ENCODE measurements at regions not wholly inside any gene's neighbourhood (a gene's known extent, or its start where the extent isn't known, plus 50 kb on each side); places are given as distances from the start of the nearest gene placed in this dataset.

- H3K36me3 Mint-ChIP-seq (ENCODE audit: unreplicated experiment): no peaks in the 10 kb centered on the region
- no peaks in the 10 kb centered on the region for H3K27me3 Mint-ChIP-seq (ENCODE audit: unreplicated experiment)
- TF ChIP-seq CTCF (IDR thresholded peaks at IDR 0.05; ENCODE audit: partially characterized antibody, unreplicated experiment): no peak
- no peaks in the 10 kb centered on the region for H3K9me3 Mint-ChIP-seq (ENCODE audit: unreplicated experiment)
- H3K4me3 Mint-ChIP-seq (ENCODE audit: unreplicated experiment): no peak overlapping the region
- no peak for DNase-seq
- H3K4me1 Mint-ChIP-seq (ENCODE audit: low read depth, unreplicated experiment): no peaks in the 10 kb centered on the region
- no peak overlapping the region for H3K27ac Mint-ChIP-seq (ENCODE audit: unreplicated experiment)
These were observed 348.6 kb downstream of the USP25 start for GRCh38 chr21:16078382-16078781.

GRCh38 chr21:16079830-16080229 is 350.0 kb downstream of the USP25 start:
- TF ChIP-seq CTCF (IDR thresholded peaks at IDR 0.05; ENCODE audit: partially characterized antibody, unreplicated experiment): no peak
- Mint-ChIP-seq H3K4me3 (ENCODE audit: unreplicated experiment) (no peak overlapping the region), H3K27ac (ENCODE audit: unreplicated experiment) (no peak overlapping the region), H3K4me1 (ENCODE audit: low read depth, unreplicated experiment) (no peaks in the 10 kb centered on the region), H3K9me3 (ENCODE audit: unreplicated experiment) (no peaks in the 10 kb centered on the region), H3K27me3 (ENCODE audit: unreplicated experiment) (no peaks in the 10 kb centered on the region), H3K36me3 (ENCODE audit: unreplicated experiment) (no peaks in the 10 kb centered on the region)
- DNase-seq: no peak

- Mint-ChIP-seq H3K27me3 (ENCODE audit: unreplicated experiment) (no peaks in the 10 kb centered on the region), H3K27ac (ENCODE audit: unreplicated experiment) (no peak overlapping the region), H3K36me3 (ENCODE audit: unreplicated experiment) (no peaks in the 10 kb centered on the region), H3K4me1 (ENCODE audit: low read depth, unreplicated experiment) (no peaks in the 10 kb centered on the region), H3K4me3 (ENCODE audit: unreplicated experiment) (no peak overlapping the region), H3K9me3 (ENCODE audit: unreplicated experiment) (no peaks in the 10 kb centered on the region)
- no peak for DNase-seq
- no peak for TF ChIP-seq CTCF (IDR thresholded peaks at IDR 0.05; ENCODE audit: partially characterized antibody, unreplicated experiment)
These were observed 351.5 kb downstream of the USP25 start for GRCh38 chr21:16081304-16081703.

- no peaks in the 10 kb centered on the region for H3K4me1 Mint-ChIP-seq (ENCODE audit: low read depth, unreplicated experiment)
- H3K27me3 Mint-ChIP-seq (ENCODE audit: unreplicated experiment): no peaks in the 10 kb centered on the region
- H3K27ac Mint-ChIP-seq (ENCODE audit: unreplicated experiment): no peak overlapping the region
- H3K36me3 Mint-ChIP-seq (ENCODE audit: unreplicated experiment): no peaks in the 10 kb centered on the region
- H3K9me3 Mint-ChIP-seq (ENCODE audit: unreplicated experiment): no peaks in the 10 kb centered on the region
- no peak overlapping the region for H3K4me3 Mint-ChIP-seq (ENCODE audit: unreplicated experiment)
- peak; percentile 72 for TF ChIP-seq CTCF (IDR thresholded peaks at IDR 0.05; ENCODE audit: partially characterized antibody, unreplicated experiment)
- no peak for DNase-seq
These were observed 352.4 kb downstream of the USP25 start for GRCh38 chr21:16082038-16082816.

- H3K4me3 Mint-ChIP-seq (ENCODE audit: unreplicated experiment): no peak overlapping the region
- TF ChIP-seq CTCF (IDR thresholded peaks at IDR 0.05; ENCODE audit: partially characterized antibody, unreplicated experiment): no peak
- H3K36me3 Mint-ChIP-seq (ENCODE audit: unreplicated experiment): no peaks in the 10 kb centered on the region
- no peak overlapping the region for H3K27ac Mint-ChIP-seq (ENCODE audit: unreplicated experiment)
- no peaks in the 10 kb centered on the region for H3K9me3 Mint-ChIP-seq (ENCODE audit: unreplicated experiment)
- DNase-seq: no peak
- H3K27me3 Mint-ChIP-seq (ENCODE audit: unreplicated experiment): no peaks in the 10 kb centered on the region
- H3K4me1 Mint-ChIP-seq (ENCODE audit: low read depth, unreplicated experiment): no peaks in the 10 kb centered on the region
These were observed 355.1 kb downstream of the USP25 start for GRCh38 chr21:16084776-16085364.

All from glutamatergic neuron (in vitro differentiated cells).